ENCODE measurements at regions not wholly inside any gene's neighbourhood (a gene's known extent, or its start where the extent isn't known, plus 50 kb on each side); places are given as distances from the start of the nearest gene placed in this dataset.
"Not testable (repeated sequence)": the region's sequence is repeated elsewhere in the genome, so short reads cannot be mapped to it uniquely, and the experiment has no call there.

GRCh38 chr12:46064548-46064947 is 74.2 kb upstream of the SCAF11 start:
- no peak for DNase-seq (ENCODE audit: low read depth, low spot score)
- POLR2A ChIA-PET = no interaction called here
- no peaks in the 10 kb centered on the region for H3K27me3 ChIP-seq (ENCODE audit: control insufficient read depth, insufficient read depth, low read length)
- TF ChIP-seq TCF7L2 (IDR thresholded peaks at IDR 0.05; ENCODE audit: low read depth, low read length) = no peak
- TF ChIP-seq, protein P1, sequence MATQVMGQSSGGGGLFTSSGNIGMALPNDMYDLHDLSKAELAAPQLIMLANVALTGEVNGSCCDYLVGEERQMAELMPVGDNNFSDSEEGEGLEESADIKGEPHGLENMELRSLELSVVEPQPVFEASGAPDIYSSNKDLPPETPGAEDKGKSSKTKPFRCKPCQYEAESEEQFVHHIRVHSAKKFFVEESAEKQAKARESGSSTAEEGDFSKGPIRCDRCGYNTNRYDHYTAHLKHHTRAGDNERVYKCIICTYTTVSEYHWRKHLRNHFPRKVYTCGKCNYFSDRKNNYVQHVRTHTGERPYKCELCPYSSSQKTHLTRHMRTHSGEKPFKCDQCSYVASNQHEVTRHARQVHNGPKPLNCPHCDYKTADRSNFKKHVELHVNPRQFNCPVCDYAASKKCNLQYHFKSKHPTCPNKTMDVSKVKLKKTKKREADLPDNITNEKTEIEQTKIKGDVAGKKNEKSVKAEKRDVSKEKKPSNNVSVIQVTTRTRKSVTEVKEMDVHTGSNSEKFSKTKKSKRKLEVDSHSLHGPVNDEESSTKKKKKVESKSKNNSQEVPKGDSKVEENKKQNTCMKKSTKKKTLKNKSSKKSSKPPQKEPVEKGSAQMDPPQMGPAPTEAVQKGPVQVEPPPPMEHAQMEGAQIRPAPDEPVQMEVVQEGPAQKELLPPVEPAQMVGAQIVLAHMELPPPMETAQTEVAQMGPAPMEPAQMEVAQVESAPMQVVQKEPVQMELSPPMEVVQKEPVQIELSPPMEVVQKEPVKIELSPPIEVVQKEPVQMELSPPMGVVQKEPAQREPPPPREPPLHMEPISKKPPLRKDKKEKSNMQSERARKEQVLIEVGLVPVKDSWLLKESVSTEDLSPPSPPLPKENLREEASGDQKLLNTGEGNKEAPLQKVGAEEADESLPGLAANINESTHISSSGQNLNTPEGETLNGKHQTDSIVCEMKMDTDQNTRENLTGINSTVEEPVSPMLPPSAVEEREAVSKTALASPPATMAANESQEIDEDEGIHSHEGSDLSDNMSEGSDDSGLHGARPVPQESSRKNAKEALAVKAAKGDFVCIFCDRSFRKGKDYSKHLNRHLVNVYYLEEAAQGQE (IDR thresholded peaks at IDR 0.05; ENCODE audit: insufficient read depth in 1 of 2, low read depth in 2 of 2, low read length in 1 of 2) = no peak
- no peak for TF ChIP-seq SIN3A (IDR thresholded peaks at IDR 0.05; ENCODE audit: borderline replicate concordance, insufficient read depth, low read depth, low read length)
- TF ChIP-seq POLR2AphosphoS5 (IDR thresholded peaks at IDR 0.05; ENCODE audit: low read depth, low read length) = no peak
- TF ChIP-seq, protein P2, sequence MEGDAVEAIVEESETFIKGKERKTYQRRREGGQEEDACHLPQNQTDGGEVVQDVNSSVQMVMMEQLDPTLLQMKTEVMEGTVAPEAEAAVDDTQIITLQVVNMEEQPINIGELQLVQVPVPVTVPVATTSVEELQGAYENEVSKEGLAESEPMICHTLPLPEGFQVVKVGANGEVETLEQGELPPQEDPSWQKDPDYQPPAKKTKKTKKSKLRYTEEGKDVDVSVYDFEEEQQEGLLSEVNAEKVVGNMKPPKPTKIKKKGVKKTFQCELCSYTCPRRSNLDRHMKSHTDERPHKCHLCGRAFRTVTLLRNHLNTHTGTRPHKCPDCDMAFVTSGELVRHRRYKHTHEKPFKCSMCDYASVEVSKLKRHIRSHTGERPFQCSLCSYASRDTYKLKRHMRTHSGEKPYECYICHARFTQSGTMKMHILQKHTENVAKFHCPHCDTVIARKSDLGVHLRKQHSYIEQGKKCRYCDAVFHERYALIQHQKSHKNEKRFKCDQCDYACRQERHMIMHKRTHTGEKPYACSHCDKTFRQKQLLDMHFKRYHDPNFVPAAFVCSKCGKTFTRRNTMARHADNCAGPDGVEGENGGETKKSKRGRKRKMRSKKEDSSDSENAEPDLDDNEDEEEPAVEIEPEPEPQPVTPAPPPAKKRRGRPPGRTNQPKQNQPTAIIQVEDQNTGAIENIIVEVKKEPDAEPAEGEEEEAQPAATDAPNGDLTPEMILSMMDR (IDR thresholded peaks at IDR 0.05) = no peak
- H3K4me3 ChIP-seq (ENCODE audit: low read depth in 2 of 2, low read length in 2 of 2) = no peak overlapping the region
- in situ Hi-C loops (cut with HindIII; ENCODE audit: low pct_unique_long_range_greater_than_20kb, low sequenced_read_pairs) = no loop called here
- no peak overlapping the region for H3K27ac ChIP-seq (ENCODE audit: low read length)
- H3K36me3 ChIP-seq (ENCODE audit: control insufficient read depth, insufficient read depth, low read length) = no peaks in the 10 kb centered on the region
- CTCF ChIA-PET = no interaction called here
- ATAC-seq = no peak
- H3K4me1 ChIP-seq (ENCODE audit: control insufficient read depth, insufficient read depth, low read length) = no peaks in the 10 kb centered on the region
- intact Hi-C loops (cut with micrococcal nuclease; ENCODE audit: unreplicated experiment) = no loop called here
- no TSS peak for BruUV-seq (replicated peaks)
- H3K9me3 ChIP-seq (ENCODE audit: control insufficient read depth, insufficient read depth, low read depth, low read length) = peaks cover 10% of the 10 kb centered on the region; the same call in 1 of the 2 replicates

GRCh38 chr12:46058697-46059096 is 68.3 kb upstream of the SCAF11 start:
- intact Hi-C loops (cut with micrococcal nuclease; ENCODE audit: unreplicated experiment); in situ Hi-C loops (cut with HindIII; ENCODE audit: low pct_unique_long_range_greater_than_20kb, low sequenced_read_pairs); H3K4me3 ChIP-seq (ENCODE audit: low read depth in 2 of 2, low read length in 2 of 2); BruUV-seq (replicated peaks); H3K4me1 ChIP-seq (ENCODE audit: control insufficient read depth, insufficient read depth, low read length); ATAC-seq; H3K36me3 ChIP-seq (ENCODE audit: control insufficient read depth, insufficient read depth, low read length); H3K27ac ChIP-seq (ENCODE audit: low read length); DNase-seq (ENCODE audit: low read depth, low spot score); POLR2A ChIA-PET; CTCF ChIA-PET; H3K27me3 ChIP-seq (ENCODE audit: control insufficient read depth, insufficient read depth, low read length): not testable (repeated sequence)
- peaks cover 10% of the 10 kb centered on the region; the same call in 1 of the 2 replicates for H3K9me3 ChIP-seq (ENCODE audit: control insufficient read depth, insufficient read depth, low read depth, low read length)

- H3K27me3 ChIP-seq (ENCODE audit: control insufficient read depth, insufficient read depth, low read length) = no peaks in the 10 kb centered on the region
- no peak overlapping the region for H3K4me3 ChIP-seq (ENCODE audit: low read depth in 2 of 2, low read length in 2 of 2)
- ATAC-seq = no peak
- TF ChIP-seq, protein P2 (IDR thresholded peaks at IDR 0.05) = no peak
- TF ChIP-seq, protein P1 (IDR thresholded peaks at IDR 0.05; ENCODE audit: insufficient read depth in 1 of 2, low read depth in 2 of 2, low read length in 1 of 2) = no peak
- TF ChIP-seq TCF7L2 (IDR thresholded peaks at IDR 0.05; ENCODE audit: low read depth, low read length) (no peak), POLR2AphosphoS5 (IDR thresholded peaks at IDR 0.05; ENCODE audit: low read depth, low read length) (no peak), SIN3A (IDR thresholded peaks at IDR 0.05; ENCODE audit: borderline replicate concordance, insufficient read depth, low read depth, low read length) (no peak)
- no peaks in the 10 kb centered on the region for H3K36me3 ChIP-seq (ENCODE audit: control insufficient read depth, insufficient read depth, low read length)
- no peaks in the 10 kb centered on the region for H3K4me1 ChIP-seq (ENCODE audit: control insufficient read depth, insufficient read depth, low read length)
- BruUV-seq (replicated peaks) = no TSS peak
- DNase-seq (ENCODE audit: low read depth, low spot score) = no peak
- ChIA-PET POLR2A (no interaction called here), CTCF (no interaction called here)
- H3K9me3 ChIP-seq (ENCODE audit: control insufficient read depth, insufficient read depth, low read depth, low read length) = peaks cover 8% of the 10 kb centered on the region; the same call in 1 of the 2 replicates
- in situ Hi-C loops (cut with HindIII; ENCODE audit: low pct_unique_long_range_greater_than_20kb, low sequenced_read_pairs) (no loop called here), intact Hi-C loops (cut with micrococcal nuclease; ENCODE audit: unreplicated experiment) (no loop called here)
- H3K27ac ChIP-seq (ENCODE audit: low read length) = no peak overlapping the region
Measured at GRCh38 chr12:46050805-46051204, 60.4 kb upstream of the SCAF11 start.
